GM15510 (cell line): ENCODE measurements at regions not wholly inside any gene's neighbourhood (a gene's known extent, or its start where the extent isn't known, plus 50 kb on each side); places are given as distances from the start of the nearest gene placed in this dataset.

ENCODE experiments used
- POLR2A ChIP-seq: IDR thresholded peaks from 3 replicates; pipeline ENCODE4 v1.6.1; 2011; ENCODE audit warnings: borderline replicate concordance; ENCODE audit not compliant: insufficient read length; ENCODE audit errors: extremely low read depth

GRCh38 chr1:59081181-59081580 lies 215.7 kb upstream of the FGGY start:
- TF ChIP-seq POLR2A, result no peak

GRCh38 chr1:59081795-59082194 lies 215.1 kb upstream of the FGGY start:
- no peak for TF ChIP-seq POLR2A

- no peak for TF ChIP-seq POLR2A
These were observed 212.7 kb upstream of the FGGY start for GRCh38 chr1:59083946-59084865.

GRCh38 chr1:59085101-59085500 lies 211.8 kb upstream of the FGGY start:
- no peak for TF ChIP-seq POLR2A

GRCh38 chr1:59089036-59089798 lies 207.7 kb upstream of the FGGY start:
- no peak for TF ChIP-seq POLR2A

GRCh38 chr1:59089922-59090457 lies 206.9 kb upstream of the FGGY start:
- TF ChIP-seq POLR2A, result no peak

GRCh38 chr1:59092126-59092525 lies 204.8 kb upstream of the FGGY start:
- TF ChIP-seq POLR2A, result no peak

GRCh38 chr1:59094001-59094400 lies 202.9 kb upstream of the FGGY start:
- TF ChIP-seq POLR2A, result no peak

- TF ChIP-seq POLR2A, result no peak
These were observed 200.4 kb upstream of the FGGY start for GRCh38 chr1:59096501-59096900.

- no peak for TF ChIP-seq POLR2A
These were observed 198.2 kb upstream of the FGGY start for GRCh38 chr1:59098655-59099054.

- TF ChIP-seq POLR2A, result no peak
These were observed 196.1 kb upstream of the FGGY start for GRCh38 chr1:59100708-59101374.

GRCh38 chr1:59101518-59101917 lies 195.4 kb upstream of the FGGY start:
- TF ChIP-seq POLR2A, result no peak

- no peak for TF ChIP-seq POLR2A
These were observed 193.4 kb upstream of the FGGY start for GRCh38 chr1:59103457-59103856.

- TF ChIP-seq POLR2A, result no peak
These were observed 192.6 kb upstream of the FGGY start for GRCh38 chr1:59104191-59104760.

- no peak for TF ChIP-seq POLR2A
These were observed 191.1 kb upstream of the FGGY start for GRCh38 chr1:59105548-59106507.
